Muscle layer of colon (tissue), 2 donors: ENCODE measurements at regions not wholly inside any gene's neighbourhood (a gene's known extent, or its start where the extent isn't known, plus 50 kb on each side); places are given as distances from the start of the nearest gene placed in this dataset.

Experiments
- H3K27ac ChIP-seq: one replicate; pipeline ENCODE4 v1.7.0; 2013; ENCODE audit warnings: low read depth, mild to moderate bottlenecking, low read length, moderate library complexity
- H3K27me3 ChIP-seq, 2 donors: one replicate each; pipeline ENCODE4 v1.7.0; 2013; ENCODE audit warnings: low read length in 2 of 2, mild to moderate bottlenecking in 2 of 2; ENCODE audit not compliant: insufficient read depth in 2 of 2, control insufficient read depth in 1 of 2
- H3K36me3 ChIP-seq: one replicate; pipeline ENCODE4 v1.7.0; 2013; ENCODE audit warnings: mild to moderate bottlenecking, low read length; ENCODE audit not compliant: insufficient read depth
- H3K4me1 ChIP-seq: one replicate; pipeline ENCODE4 v1.7.0; 2013; ENCODE audit warnings: mild to moderate bottlenecking, low read length; ENCODE audit not compliant: insufficient read depth
- H3K4me3 ChIP-seq, 2 donors: one replicate each; pipeline ENCODE4 v1.7.0; 2013; ENCODE audit warnings: low read length in 2 of 2, low read depth in 1 of 2, mild to moderate bottlenecking in 1 of 2, moderate library complexity in 1 of 2
- H3K9ac ChIP-seq: one replicate; pipeline ENCODE4 v1.7.0; 2013; ENCODE audit warnings: low read length
- H3K9me3 ChIP-seq: one replicate; pipeline ENCODE4 v1.7.0; 2013; ENCODE audit warnings: mild to moderate bottlenecking, low read length
- donor health status: abdominal sarcoma.
- donor health status: Adenocarcinoma of cecum.

DNA sequence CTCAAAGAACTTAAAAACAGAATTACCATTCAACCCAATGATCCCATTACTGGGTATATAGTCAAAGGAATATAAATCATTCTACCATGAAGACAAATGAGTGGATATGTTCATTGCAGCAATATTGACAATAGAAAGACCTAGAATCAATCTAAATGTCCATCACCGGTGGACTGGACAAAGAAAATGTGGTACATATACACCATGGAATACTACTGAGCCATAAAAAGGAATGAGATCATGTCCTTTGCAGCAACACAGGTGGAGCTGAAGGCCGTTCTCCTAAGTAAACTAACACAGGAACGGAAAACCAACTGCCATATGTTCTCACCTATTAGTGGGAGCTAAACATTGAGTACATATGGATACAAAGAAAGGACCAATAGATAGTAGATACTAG, 576.7 kb upstream of the CITED2 start:
- H3K9ac ChIP-seq, result no peak overlapping the region
- no peak overlapping the region for H3K27ac ChIP-seq
- H3K9me3 ChIP-seq, result no peaks in the 10 kb centered on the region
- no peaks in the 10 kb centered on the region for H3K4me1 ChIP-seq
- H3K4me3 ChIP-seq, result no peak overlapping the region
- no peaks in the 10 kb centered on the region for H3K36me3 ChIP-seq
- H3K27me3 ChIP-seq, result no peaks in the 10 kb centered on the region

DNA sequence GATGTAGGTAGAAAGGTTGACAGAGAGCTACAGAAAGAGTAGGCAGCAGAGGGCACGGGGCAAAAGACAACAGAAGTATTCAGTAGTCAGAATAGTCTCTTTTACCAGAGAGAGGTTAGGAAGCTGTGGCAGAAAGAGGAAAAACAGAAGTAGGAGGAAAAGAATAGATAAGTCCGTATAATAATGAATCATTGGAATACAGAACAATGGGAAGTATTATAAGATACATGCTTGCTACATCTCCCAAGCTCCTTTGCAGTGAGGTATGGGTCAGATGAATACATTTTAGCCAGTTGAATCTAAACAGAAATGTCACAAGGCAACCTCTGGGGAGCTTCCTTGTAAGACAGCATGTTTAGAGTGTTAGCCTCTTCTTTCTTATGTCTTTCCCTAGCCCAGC, 570.5 kb upstream of the CITED2 start:
- Histone ChIP-seq H3K9ac (no peak overlapping the region), H3K36me3 (no peaks in the 10 kb centered on the region), H3K9me3 (no peaks in the 10 kb centered on the region), H3K27ac (no peak overlapping the region), H3K27me3 (no peaks in the 10 kb centered on the region), H3K4me1 (peaks cover 15% of the 10 kb centered on the region), H3K4me3 (no peak overlapping the region)

DNA sequence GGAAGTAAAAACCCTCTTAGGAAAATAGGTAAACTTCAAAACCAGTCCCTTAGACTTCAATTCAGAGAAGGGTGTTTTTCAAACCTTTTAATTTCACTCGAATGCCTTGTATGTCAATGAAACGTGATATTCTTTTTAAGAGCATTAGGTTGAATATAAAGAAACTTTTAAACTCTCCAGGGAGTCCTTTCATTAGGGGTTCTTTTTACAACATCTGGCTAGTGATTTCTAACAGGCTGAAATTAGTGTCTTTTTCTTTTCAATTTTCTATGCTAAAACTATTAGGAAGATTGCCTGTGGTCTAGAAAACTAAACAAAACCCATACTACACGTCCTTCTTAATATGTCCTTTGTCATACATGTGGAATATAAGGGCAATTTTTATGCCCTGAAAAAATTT, 569.7 kb upstream of the CITED2 start:
- Histone ChIP-seq H3K4me1 (peaks cover 15% of the 10 kb centered on the region), H3K27ac (no peak overlapping the region)

DNA sequence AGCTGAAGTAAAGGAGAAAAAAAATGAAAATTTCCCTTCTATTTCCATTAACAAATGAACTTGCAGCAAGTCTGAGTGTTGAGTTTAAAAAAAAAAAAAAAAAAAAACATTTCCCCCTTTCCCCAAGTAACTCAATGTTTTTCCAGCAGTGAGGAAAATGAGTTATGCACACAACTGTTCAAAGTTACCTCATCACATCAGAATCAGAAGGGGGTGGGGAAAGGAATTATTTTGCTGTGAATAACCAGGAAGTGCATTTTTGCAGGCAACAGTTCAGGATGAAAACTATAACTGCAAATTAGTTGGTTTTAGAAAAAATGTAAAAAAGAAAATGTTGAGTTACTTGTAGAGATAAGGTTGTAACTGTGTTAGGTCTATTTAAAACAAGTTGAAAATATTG, 568.9 kb upstream of the CITED2 start:
- Histone ChIP-seq H3K27me3 (no peaks in the 10 kb centered on the region), H3K9ac (no peak overlapping the region), H3K4me1 (peaks cover 15% of the 10 kb centered on the region), H3K4me3 (no peak overlapping the region), H3K9me3 (no peaks in the 10 kb centered on the region), H3K27ac (no peak overlapping the region), H3K36me3 (no peaks in the 10 kb centered on the region)

More for the DNA sequence above, 569.7 kb upstream of the CITED2 start:
- no peaks in the 10 kb centered on the region for H3K9me3 ChIP-seq
- no peak overlapping the region for H3K9ac ChIP-seq
- H3K36me3 ChIP-seq, result no peaks in the 10 kb centered on the region
- H3K27me3 ChIP-seq, result no peaks in the 10 kb centered on the region
- no peak overlapping the region for H3K4me3 ChIP-seq

DNA sequence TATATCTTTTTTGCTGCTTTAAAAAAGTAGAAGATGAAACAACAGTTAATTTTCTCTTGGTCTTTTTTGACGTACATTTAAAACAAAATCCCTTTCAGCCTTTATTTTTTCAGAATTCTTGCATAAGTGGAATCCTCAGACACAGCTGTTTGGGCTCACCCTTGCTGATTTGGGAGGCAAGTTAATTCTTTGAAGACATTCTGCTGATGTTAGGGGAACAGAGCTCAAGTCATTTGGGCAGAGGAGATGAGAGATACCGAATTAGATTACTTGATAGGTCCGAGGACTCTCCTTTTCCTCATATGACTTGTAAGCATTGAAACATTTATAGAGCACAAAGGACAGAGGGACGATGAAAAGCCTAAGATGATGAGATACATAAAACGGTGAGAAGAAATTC, 567.9 kb upstream of the CITED2 start:
- Histone ChIP-seq H3K4me1 (peaks cover 15% of the 10 kb centered on the region), H3K27me3 (no peaks in the 10 kb centered on the region), H3K27ac (no peak overlapping the region), H3K4me3 (no peak overlapping the region), H3K36me3 (no peaks in the 10 kb centered on the region), H3K9ac (no peak overlapping the region), H3K9me3 (no peaks in the 10 kb centered on the region)

DNA sequence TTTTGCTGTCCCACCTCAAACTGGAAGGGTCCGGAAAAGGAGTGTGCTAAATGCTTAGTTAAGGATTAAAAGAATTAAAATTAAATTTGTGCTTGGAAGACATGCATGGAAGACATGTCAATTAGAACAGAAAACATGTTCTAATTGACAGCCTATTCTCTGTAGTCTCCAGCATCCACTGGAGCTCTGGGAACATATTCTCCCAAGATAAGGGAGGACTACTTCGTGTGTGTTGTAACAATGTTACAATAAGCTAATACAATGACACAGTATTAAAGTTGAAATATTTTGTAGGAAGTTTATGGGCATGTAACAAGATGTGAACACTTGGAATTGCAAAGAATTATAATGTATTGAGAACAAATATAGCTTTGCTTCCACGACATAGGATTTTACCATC, 567.4 kb upstream of the CITED2 start:
- Histone ChIP-seq H3K4me3 (no peak overlapping the region), H3K27me3 (no peaks in the 10 kb centered on the region), H3K9me3 (no peaks in the 10 kb centered on the region), H3K27ac (no peak overlapping the region), H3K4me1 (peaks cover 15% of the 10 kb centered on the region), H3K36me3 (no peaks in the 10 kb centered on the region), H3K9ac (no peak overlapping the region)

DNA sequence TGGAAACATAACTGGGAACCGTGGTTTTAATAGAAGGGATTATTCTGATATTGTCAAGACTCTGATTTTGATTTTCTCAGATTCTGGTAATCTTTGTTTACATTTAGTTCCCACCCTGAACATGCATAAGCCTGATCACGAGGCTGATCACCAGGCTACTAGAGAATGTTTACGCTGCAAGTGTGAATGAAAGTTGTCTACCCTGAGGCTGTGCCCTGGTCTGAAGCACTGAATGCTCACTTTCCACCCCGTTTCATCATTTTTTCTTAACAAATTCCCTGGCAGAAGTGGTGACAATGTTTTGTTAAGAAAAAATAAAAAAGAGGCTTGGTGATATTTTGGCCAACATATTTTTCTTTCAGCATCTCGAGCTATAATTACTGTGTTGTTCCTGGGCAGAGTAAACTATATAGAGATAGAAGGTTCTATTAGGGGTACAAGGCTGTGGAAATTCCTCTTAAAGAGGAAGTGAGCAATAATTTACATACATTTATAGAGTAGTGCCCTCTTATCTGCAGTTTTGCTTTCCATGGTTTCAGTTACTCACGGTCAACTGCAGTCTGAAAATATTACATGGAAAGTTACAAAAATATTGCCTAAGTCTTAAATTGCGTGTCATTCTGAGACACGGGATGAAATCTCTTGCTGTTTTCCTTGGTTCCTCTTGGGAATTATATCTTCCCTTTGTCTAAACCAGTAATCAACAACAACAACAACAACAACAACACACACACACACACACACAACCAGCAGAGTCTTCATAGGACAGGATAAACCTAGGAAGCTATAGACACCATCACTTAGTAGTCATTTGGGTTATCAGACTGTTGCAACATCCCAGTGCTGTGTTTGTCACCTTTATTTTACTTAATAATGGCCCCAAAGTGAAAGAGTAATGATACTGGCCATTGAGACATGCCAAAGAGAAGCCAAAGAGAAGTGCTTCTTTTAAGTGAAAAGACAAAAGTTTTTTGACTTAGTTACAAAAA, 566.6 kb upstream of the CITED2 start:
- no peak overlapping the region for H3K9ac ChIP-seq
- H3K27ac ChIP-seq, result no peak overlapping the region
- H3K27me3 ChIP-seq, result no peaks in the 10 kb centered on the region
- H3K4me1 ChIP-seq, result peaks cover 15% of the 10 kb centered on the region
- H3K4me3 ChIP-seq, result no peak overlapping the region
- H3K9me3 ChIP-seq, result no peaks in the 10 kb centered on the region
- no peaks in the 10 kb centered on the region for H3K36me3 ChIP-seq

DNA sequence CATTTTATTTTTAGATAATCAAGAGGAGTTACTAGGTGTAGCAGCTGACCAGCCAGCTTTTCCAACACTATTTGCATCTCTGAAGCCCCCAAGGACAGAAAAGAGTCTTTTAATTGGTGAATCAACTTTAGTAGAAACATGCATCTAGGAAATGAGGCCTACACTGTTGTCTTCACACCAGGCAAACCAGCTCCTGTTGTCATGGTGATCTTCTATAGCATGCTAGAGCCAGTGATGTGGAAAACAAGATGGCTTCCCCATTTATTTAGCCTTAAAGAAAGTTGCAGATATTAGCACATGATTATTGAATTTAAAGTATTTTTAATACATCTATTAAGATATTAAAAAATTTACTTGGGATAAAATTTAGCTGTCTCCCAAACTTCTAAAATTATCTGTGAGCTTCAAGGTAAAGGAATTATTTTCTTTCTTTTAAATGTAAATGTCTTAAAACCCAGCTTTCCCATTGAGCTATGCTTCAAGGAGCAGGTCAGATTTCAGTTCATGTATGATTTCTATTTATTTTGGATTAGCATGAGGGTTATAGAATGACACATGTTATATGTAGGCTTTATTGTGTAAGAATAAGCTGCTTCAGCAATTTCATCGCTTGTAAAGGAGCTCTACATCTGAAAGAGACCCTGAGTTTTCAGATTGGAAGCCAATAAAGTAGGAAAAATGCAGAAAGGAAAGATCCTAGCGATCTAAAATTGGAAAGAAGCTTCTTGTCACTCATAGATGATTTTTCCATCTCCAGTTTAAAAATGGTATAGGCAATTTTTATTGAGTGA, 564.9 kb upstream of the CITED2 start:
- no peak overlapping the region for H3K27ac ChIP-seq
- peaks cover 15% of the 10 kb centered on the region for H3K4me1 ChIP-seq
- H3K9ac ChIP-seq, result no peak overlapping the region
- H3K9me3 ChIP-seq, result no peaks in the 10 kb centered on the region
- H3K36me3 ChIP-seq, result no peaks in the 10 kb centered on the region
- no peaks in the 10 kb centered on the region for H3K27me3 ChIP-seq
- H3K4me3 ChIP-seq, result no peak overlapping the region

DNA sequence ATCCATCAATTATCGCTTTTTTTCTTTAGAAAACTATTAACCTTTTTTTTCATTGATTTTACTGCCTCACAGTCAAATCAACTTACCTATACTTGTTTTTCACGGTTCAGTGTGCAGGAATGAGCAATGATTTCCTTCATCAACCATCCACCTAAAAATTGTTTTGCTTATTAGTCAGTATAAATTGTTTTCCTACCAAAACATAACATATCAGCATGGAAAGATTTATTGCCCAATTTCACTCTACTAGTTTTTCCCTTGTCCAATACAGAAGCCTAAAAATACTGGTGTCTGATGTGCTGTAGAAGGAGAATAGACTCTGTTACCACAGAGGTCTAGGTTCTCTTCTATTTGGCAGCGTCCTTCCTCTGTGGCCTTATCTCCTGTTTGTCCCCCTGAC, 558.2 kb upstream of the CITED2 start:
- Histone ChIP-seq H3K9me3 (no peaks in the 10 kb centered on the region), H3K36me3 (no peaks in the 10 kb centered on the region), H3K27ac (no peak overlapping the region), H3K9ac (no peak overlapping the region), H3K4me1 (peaks cover 6% of the 10 kb centered on the region), H3K4me3 (no peak overlapping the region), H3K27me3 (no peaks in the 10 kb centered on the region)

DNA sequence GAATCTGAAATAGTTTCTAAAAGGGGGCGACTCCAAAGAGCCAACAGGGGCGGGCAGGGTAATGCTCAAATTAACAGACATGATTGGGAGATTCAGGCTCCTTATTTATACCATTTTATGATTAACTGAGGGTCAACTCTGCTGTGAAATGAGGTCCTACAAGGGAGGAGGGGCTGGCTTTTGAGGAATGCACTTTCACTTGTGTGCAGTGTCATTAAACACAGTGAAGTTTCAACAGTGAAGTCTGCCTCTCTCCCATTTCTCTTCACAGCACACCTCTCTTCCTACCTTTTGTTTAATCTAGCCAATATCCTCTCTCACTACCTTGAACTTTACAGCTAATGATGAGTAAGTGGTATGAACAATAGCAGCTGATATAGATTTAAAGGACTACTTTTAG, 557.3 kb upstream of the CITED2 start:
- Histone ChIP-seq H3K9ac (no peak overlapping the region), H3K9me3 (no peaks in the 10 kb centered on the region), H3K27me3 (no peaks in the 10 kb centered on the region), H3K27ac (no peak overlapping the region), H3K4me3 (no peak overlapping the region), H3K4me1 (peaks cover 10% of the 10 kb centered on the region), H3K36me3 (no peaks in the 10 kb centered on the region)

DNA sequence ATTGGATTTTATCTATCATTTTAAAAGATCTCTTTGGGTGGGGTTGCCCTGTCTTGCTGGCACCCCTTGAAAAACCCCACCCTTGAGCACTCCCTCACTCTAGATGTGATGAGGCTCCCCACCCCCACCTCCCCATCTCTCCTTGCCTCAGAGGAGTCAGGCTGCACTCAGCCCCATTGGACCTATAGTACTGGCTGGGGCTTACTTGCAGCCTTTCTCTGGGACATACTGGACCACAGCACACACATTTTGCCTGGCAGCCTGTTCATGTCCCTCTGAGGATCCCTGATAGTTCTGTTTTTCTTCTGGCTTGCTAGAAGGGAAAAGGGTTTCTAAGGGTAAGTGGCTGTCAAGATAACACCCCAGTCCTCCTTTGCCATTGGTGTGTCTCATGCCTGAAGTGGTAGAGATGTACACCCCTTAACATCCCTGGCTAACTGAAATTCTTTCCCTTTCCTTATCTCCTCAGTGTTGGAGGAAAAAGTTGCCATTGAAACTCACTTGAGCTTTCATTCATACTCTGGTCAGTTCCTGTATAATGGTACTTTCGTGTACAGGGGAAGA, 553.4 kb upstream of the CITED2 start:
- Histone ChIP-seq H3K9me3 (no peaks in the 10 kb centered on the region), H3K36me3 (no peaks in the 10 kb centered on the region)

More for the DNA sequence above, 553.4 kb upstream of the CITED2 start:
- Histone ChIP-seq H3K27ac (no peak overlapping the region), H3K4me3 (no peak overlapping the region), H3K27me3 (no peaks in the 10 kb centered on the region), H3K4me1 (peaks cover 16% of the 10 kb centered on the region), H3K9ac (no peak overlapping the region)
